ENCODE measurements at regions not wholly inside any gene's neighbourhood (a gene's known extent, or its start where the extent isn't known, plus 50 kb on each side); places are given as distances from the start of the nearest gene placed in this dataset.
"Not testable (repeated sequence)": the region's sequence is repeated elsewhere in the genome, so short reads cannot be mapped to it uniquely, and the experiment has no call there.

DNA sequence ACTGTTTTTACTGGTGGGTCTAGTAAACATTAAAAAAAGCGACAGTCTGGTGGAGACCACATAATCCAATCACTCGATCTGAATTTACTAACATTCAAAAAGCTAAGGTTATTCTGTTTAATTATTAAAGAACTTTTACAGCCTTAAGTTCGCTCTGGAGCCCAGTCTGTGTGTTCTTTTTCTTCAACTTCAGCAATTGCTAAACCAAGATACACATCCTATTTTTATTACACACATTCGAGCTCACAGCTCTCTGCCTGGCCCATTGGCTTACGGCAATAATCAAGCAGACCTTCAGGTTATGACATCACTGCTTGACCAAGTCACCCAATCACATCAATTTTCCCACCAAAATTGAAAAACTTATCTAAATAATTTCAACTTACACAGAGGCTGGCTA is 57.4 kb upstream of the PRSS16 start:
- DNase-seq (ENCODE audit: low spot score), result no peak

- DNase-seq (ENCODE audit: low spot score), result not testable (repeated sequence)
Observed at GRCh38 chr6:27194453-27194852, 53.0 kb upstream of the PRSS16 start.

- DNase-seq (ENCODE audit: low spot score), result not testable (repeated sequence)
Observed at GRCh38 chr6:27195547-27195946, 52.0 kb upstream of the PRSS16 start.

All from kidney tubule cell (primary cell).